Kidney epithelial cell (primary cell): ENCODE measurements at regions not wholly inside any gene's neighbourhood (a gene's known extent, or its start where the extent isn't known, plus 50 kb on each side); places are given as distances from the start of the nearest gene placed in this dataset.

Source experiments
- DNase-seq: peaks from one replicate; pipeline ENCODE4 v3.0.0-alpha.2; 2010; ENCODE audit warnings: low read depth
- H3K27me3 ChIP-seq: 2 replicates; pipeline ENCODE4 v1.6.0; 2011; ENCODE audit warnings: low read length; ENCODE audit not compliant: control insufficient read depth, insufficient read depth
- H3K36me3 ChIP-seq: 2 replicates; pipeline ENCODE4 v1.5.1; 2011; ENCODE audit warnings: low read length; ENCODE audit not compliant: control insufficient read depth, insufficient read depth
- H3K4me3 ChIP-seq: 2 replicates; pipeline ENCODE4 v1.5.1; 2011; ENCODE audit warnings: low read depth, mild to moderate bottlenecking, control low read depth, low read length
- CTCF ChIP-seq: IDR thresholded peaks from 2 replicates; pipeline ENCODE4 v1.5.1; 2011; ENCODE audit warnings: mild to moderate bottlenecking, moderate library complexity, low read length, control low read depth, inconsistent platforms; ENCODE audit not compliant: insufficient read depth, poor library complexity, severe bottlenecking

- DNase-seq: no peak
- TF ChIP-seq CTCF: no peak
- no peaks in the 10 kb centered on the region for H3K36me3 ChIP-seq
- no peak overlapping the region for H3K4me3 ChIP-seq
- H3K27me3 ChIP-seq: no peaks in the 10 kb centered on the region
These were observed 53.0 kb upstream of the TDRD3 start for GRCh38 chr13:60343978-60344377.

- Histone ChIP-seq H3K36me3 (no peaks in the 10 kb centered on the region), H3K4me3 (no peak overlapping the region), H3K27me3 (no peaks in the 10 kb centered on the region)
- TF ChIP-seq CTCF: no peak
- DNase-seq: no peak
These were observed 49.8 kb upstream of the TDRD3 start for GRCh38 chr13:60347174-60347573.
